Activated T-cell treated with anti-CD3 and anti-CD28 coated beads for 48 hours (primary cell): ENCODE measurements at regions not wholly inside any gene's neighbourhood (a gene's known extent, or its start where the extent isn't known, plus 50 kb on each side); places are given as distances from the start of the nearest gene placed in this dataset.

Experiments
- DNase-seq: peaks from one replicate; pipeline ENCODE4 v3.0.0-alpha.2; 2020; ENCODE audit warnings: low read depth

GRCh38 chr15:93274257-93274656 is 185.2 kb upstream of the RGMA start:
- no peak for DNase-seq

GRCh38 chr15:93271871-93272270 is 182.9 kb upstream of the RGMA start:
- DNase-seq, result no peak

- DNase-seq, result no peak
Measured at GRCh38 chr15:93270937-93271467, 182.0 kb upstream of the RGMA start.

GRCh38 chr15:93268066-93268465 is 179.1 kb upstream of the RGMA start:
- DNase-seq, result no peak

GRCh38 chr15:93266291-93266690 is 177.3 kb upstream of the RGMA start:
- no peak for DNase-seq

GRCh38 chr15:93265111-93265556 is 176.1 kb upstream of the RGMA start:
- no peak for DNase-seq

GRCh38 chr15:93261845-93262244 is 172.8 kb upstream of the RGMA start:
- no peak for DNase-seq

GRCh38 chr15:93257920-93258319 is 168.9 kb upstream of the RGMA start:
- DNase-seq, result no peak

GRCh38 chr15:93253681-93254080 is 164.7 kb upstream of the RGMA start:
- no peak for DNase-seq

- DNase-seq, result no peak
Measured at GRCh38 chr15:93252780-93253179, 163.8 kb upstream of the RGMA start.

GRCh38 chr15:93250950-93251349 is 161.9 kb upstream of the RGMA start:
- no peak for DNase-seq

- no peak for DNase-seq
Measured at GRCh38 chr15:93250209-93250608, 161.2 kb upstream of the RGMA start.

- DNase-seq, result no peak
Measured at GRCh38 chr15:93249623-93250022, 160.6 kb upstream of the RGMA start.

GRCh38 chr15:93247466-93248121 is 158.6 kb upstream of the RGMA start:
- DNase-seq, result no peak

GRCh38 chr15:93246266-93247242 is 157.5 kb upstream of the RGMA start:
- no peak for DNase-seq

- DNase-seq, result no peak
Measured at GRCh38 chr15:93245661-93246042, 156.6 kb upstream of the RGMA start.

GRCh38 chr15:93244696-93245660 is 156.0 kb upstream of the RGMA start:
- no peak for DNase-seq

- no peak for DNase-seq
Measured at GRCh38 chr15:93243573-93243972, 154.6 kb upstream of the RGMA start.

- no peak for DNase-seq
Measured at GRCh38 chr15:93241696-93242585, 152.9 kb upstream of the RGMA start.

GRCh38 chr15:93239993-93240392 is 151.0 kb upstream of the RGMA start:
- no peak for DNase-seq

- DNase-seq, result no peak
Measured at GRCh38 chr15:93239591-93239990, 150.6 kb upstream of the RGMA start.
